IMR-90 (cell line): ENCODE measurements at regions not wholly inside any gene's neighbourhood (a gene's known extent, or its start where the extent isn't known, plus 50 kb on each side); places are given as distances from the start of the nearest gene placed in this dataset.

Source experiments
- ATAC-seq: fragments of 200-7000 bp; cut with Tn5 transposase; 2 replicates; pipeline ENCODE4 v1.9.1; 2020; ENCODE audit warnings: low read depth, mild to moderate bottlenecking, moderate library complexity
- BruUV-seq: library from RNA; stranded (reverse); fragments of 400-500 nt; replicated peaks from 2 replicates; lab custom pipeline; 2021; lab: Mats Ljungman, UMichigan
- CTCF ChIA-PET: fragments of 300-600 bp; formaldehyde crosslinking; extraction: SDS; loops from one replicate; lab custom pipeline; 2021; ENCODE audit warnings: antibody characterized with exemption; lab: Yijun Ruan, JAX
- POLR2A ChIA-PET: fragments of 300-600 bp; sonication (Branson Sonifier 250); formaldehyde crosslinking; loops from one replicate; lab custom pipeline; 2022; ENCODE audit warnings: antibody characterized with exemption; ENCODE audit not compliant: unreplicated experiment; lab: Charles Lee
- DNase-seq: peaks from one replicate; pipeline ENCODE4 v3.0.0; 2013
- H2AFZ ChIP-seq: replicated peaks from 2 replicates; pipeline ENCODE3; 2013; ENCODE audit warnings: low read length, mild to moderate bottlenecking; ENCODE audit not compliant: poor library complexity
- H2AK5ac ChIP-seq: 2 replicates; pipeline ENCODE4 v1.6.1; 2013; ENCODE audit warnings: low read depth, low read length, inconsistent platforms
- H2AK9ac ChIP-seq: replicated peaks from 2 replicates; pipeline ENCODE3; 2013; ENCODE audit warnings: mild to moderate bottlenecking, low read depth, low read length, moderate library complexity; ENCODE audit not compliant: poor library complexity
- H2BK120ac ChIP-seq: 2 replicates; pipeline ENCODE4 v1.6.1; 2013; ENCODE audit warnings: low read depth, low read length, inconsistent platforms
- H2BK15ac ChIP-seq: 3 replicates; pipeline ENCODE4 v1.6.1; 2013; ENCODE audit warnings: low read depth, low read length, inconsistent platforms
- H2BK20ac ChIP-seq: 2 replicates; pipeline ENCODE4 v1.6.1; 2013; ENCODE audit warnings: low read depth, mild to moderate bottlenecking, inconsistent platforms, low read length, moderate library complexity
- H2BK5ac ChIP-seq: 2 replicates; pipeline ENCODE4 v1.6.1; 2013; ENCODE audit warnings: mild to moderate bottlenecking, low read depth, low read length, inconsistent platforms; ENCODE audit not compliant: poor library complexity, severe bottlenecking
- H3K14ac ChIP-seq: replicated peaks from 2 replicates; pipeline ENCODE4 v1.6.1; 2013; ENCODE audit warnings: low read depth, low read length, inconsistent platforms
- H3K18ac ChIP-seq: 2 replicates; pipeline ENCODE4 v1.6.1; 2013; ENCODE audit warnings: low read depth, low read length, control low read depth
- H3K23ac ChIP-seq: 2 replicates; pipeline ENCODE4 v1.6.1; 2013; ENCODE audit warnings: low read depth, low read length, inconsistent platforms
- H3K27ac ChIP-seq: 2 replicates; pipeline ENCODE4 v1.5.1; 2013; ENCODE audit warnings: mild to moderate bottlenecking, control low read depth, low read length; ENCODE audit not compliant: insufficient read depth
- H3K27me3 ChIP-seq: 2 replicates; pipeline ENCODE4 v1.6.1; 2013; ENCODE audit warnings: low read length; ENCODE audit not compliant: control insufficient read depth, insufficient read depth
- H3K36me3 ChIP-seq: 2 replicates; pipeline ENCODE4 v1.6.1; 2013; ENCODE audit warnings: low read length, mixed read lengths; ENCODE audit not compliant: control insufficient read depth, insufficient read depth
- H3K4ac ChIP-seq: 2 replicates; pipeline ENCODE4 v1.6.1; 2013; ENCODE audit warnings: low read depth, low read length, inconsistent platforms
- H3K4me1 ChIP-seq: 2 replicates; pipeline ENCODE4 v1.6.1; 2013; ENCODE audit warnings: low read length, mixed read lengths; ENCODE audit not compliant: control insufficient read depth, insufficient read depth
- H3K4me2 ChIP-seq: 2 replicates; pipeline ENCODE4 v1.6.1; 2013; ENCODE audit warnings: low read depth, mild to moderate bottlenecking, control low read depth, low read length, moderate library complexity
- H3K4me3 ChIP-seq: 2 replicates; pipeline ENCODE4 v1.5.1; 2013; ENCODE audit warnings: low read depth, mild to moderate bottlenecking, control low read depth, low read length, moderate library complexity; ENCODE audit not compliant: insufficient read depth
- H3K56ac ChIP-seq: 2 replicates; pipeline ENCODE4 v1.6.1; 2013; ENCODE audit warnings: low read length, inconsistent platforms; ENCODE audit not compliant: insufficient read depth; ENCODE audit errors: extremely low read depth
- H3K79me1 ChIP-seq, 2 experiments: 2 replicates each; pipeline ENCODE4 v1.6.1; 2013; ENCODE audit warnings: low read length in 2 of 2, inconsistent platforms in 1 of 2, low read depth in 1 of 2
- H3K9ac ChIP-seq: 2 replicates; pipeline ENCODE4 v1.6.1; 2013; ENCODE audit warnings: low read depth, low read length, control low read depth
- H3K9me1 ChIP-seq: 2 replicates; pipeline ENCODE4 v1.6.1; 2013; ENCODE audit warnings: low read length, inconsistent platforms; ENCODE audit not compliant: insufficient read depth
- H3K9me3 ChIP-seq: 2 replicates; pipeline ENCODE4 v1.6.1; 2013; ENCODE audit warnings: low read length; ENCODE audit not compliant: control insufficient read depth, insufficient read depth
- H4K20me1 ChIP-seq: 2 replicates; pipeline ENCODE4 v1.6.1; 2013; ENCODE audit warnings: low read length, inconsistent platforms; ENCODE audit not compliant: insufficient read depth
- H4K5ac ChIP-seq: 2 replicates; pipeline ENCODE4 v1.6.1; 2013; ENCODE audit warnings: mild to moderate bottlenecking, low read depth, low read length, control low read depth
- H4K8ac ChIP-seq, 2 experiments: 2 replicates each; pipeline ENCODE4 v1.6.1; 2013; ENCODE audit warnings: low read depth in 2 of 2, low read length in 2 of 2, control low read depth in 1 of 2, inconsistent platforms in 1 of 2
- H4K91ac ChIP-seq: 2 replicates; pipeline ENCODE4 v1.6.1; 2013; ENCODE audit warnings: low read depth, low read length, inconsistent platforms; ENCODE audit not compliant: insufficient read depth
- CHD1 ChIP-seq: IDR thresholded peaks from 2 replicates; pipeline ENCODE4 v1.6.1; 2012; ENCODE audit warnings: low read depth, low read length, improper control_type of control experiment
- ELK1 ChIP-seq: fragments of 150-350 bp; IDR thresholded peaks from 2 replicates; pipeline ENCODE4 v1.6.1; 2016; ENCODE audit warnings: low read depth, mild to moderate bottlenecking, low read length, moderate library complexity, borderline replicate concordance
- RAD21 ChIP-seq: IDR thresholded peaks from 2 replicates; pipeline ENCODE4 v1.6.1; 2012; ENCODE audit warnings: low read length, improper control_type of control experiment
- WGBS, 2 experiments: methylation state at CpG; one replicate each; pipeline versions ENCODE4 v1.1.5 to v1.1.7; 2013; ENCODE audit warnings: missing lambda C conversion rate in 2 of 2; ENCODE audit not compliant: insufficient read length in 1 of 2; ENCODE audit errors: extremely low coverage in 2 of 2; 5-methylcytosine and 5-hydroxymethylcytosine counted together
- dilution Hi-C: fragments of 300-500 bp; cut with HindIII; formaldehyde crosslinking; loops from one replicate; pipeline ENCODE4 v1.14.3; 2018; ENCODE audit warnings: low sequenced_read_pairs; ENCODE audit not compliant: unreplicated experiment
- in situ Hi-C: fragments of 300-500 bp; cut with MboI; formaldehyde crosslinking; loops from 3 replicates; pipeline ENCODE4 v1.14.3; 2019; ENCODE audit warnings: low sequenced_read_pairs, inconsistent platforms, mixed read lengths
- intact Hi-C: fragments of 100-400 bp; cut with micrococcal nuclease; formaldehyde crosslinking; loops from 2 replicates; pipeline ENCODE4 v1.10.0; 2022

GRCh38 chr16:79810449-79811189 is 210.1 kb upstream of the MAF start:
- BruUV-seq = no TSS peak
- H2AFZ ChIP-seq = no peak overlapping the region
- no peaks in the 10 kb centered on the region for H3K4me1 ChIP-seq
- H2BK120ac ChIP-seq = no peak overlapping the region
- H4K8ac ChIP-seq = no peak overlapping the region
- no peak overlapping the region for H3K9ac ChIP-seq
- H3K27me3 ChIP-seq = no peaks in the 10 kb centered on the region
- H3K18ac ChIP-seq = no peak overlapping the region
- H3K4me2 ChIP-seq = no peak overlapping the region
- no peaks in the 10 kb centered on the region for H3K36me3 ChIP-seq
- no peak overlapping the region for H3K27ac ChIP-seq
- no peak overlapping the region for H2BK5ac ChIP-seq
- ChIA-PET CTCF (no interaction called here), POLR2A (no interaction called here)
- H2AK5ac ChIP-seq = no peak overlapping the region
- no peaks in the 10 kb centered on the region for H4K20me1 ChIP-seq
- no peak overlapping the region for H4K5ac ChIP-seq
- DNase-seq (no peak), ATAC-seq (no peak)
- H4K91ac ChIP-seq = no peak overlapping the region
- no peak overlapping the region for H2AK9ac ChIP-seq
- TF ChIP-seq RAD21 (no peak), ELK1 (no peak), CHD1 (no peak)
- H2BK15ac ChIP-seq = no peak overlapping the region
- H3K4ac ChIP-seq = no peak overlapping the region
- intact Hi-C loops (no loop called here), dilution Hi-C loops (no loop called here), in situ Hi-C loops (no loop called here)
- peaks cover 14% of the 10 kb centered on the region for H3K9me3 ChIP-seq
- H2BK20ac ChIP-seq = no peak overlapping the region
- WGBS, 2 experiments = no CpG with 5 or more reads among the region's 6 CpGs
- no peak overlapping the region for H3K14ac ChIP-seq
- no peak overlapping the region for H3K23ac ChIP-seq
- H3K79me1 ChIP-seq = no peaks in the 10 kb centered on the region
- no peak overlapping the region for H3K4me3 ChIP-seq
- no peak overlapping the region for H3K56ac ChIP-seq
- H3K9me1 ChIP-seq = no peaks in the 10 kb centered on the region
